Ramos (cell line): ENCODE measurements at regions not wholly inside any gene's neighbourhood (a gene's known extent, or its start where the extent isn't known, plus 50 kb on each side); places are given as distances from the start of the nearest gene placed in this dataset.
"Not testable (repeated sequence)": the region's sequence is repeated elsewhere in the genome, so short reads cannot be mapped to it uniquely, and the experiment has no call there.

Experiments used
- in situ Hi-C: fragments of 300-500 bp; cut with MboI; formaldehyde crosslinking; loops from one replicate; pipeline ENCODE4 v1.14.3; 2022; ENCODE audit warnings: low sequenced_read_pairs; ENCODE audit not compliant: unreplicated experiment

DNA sequence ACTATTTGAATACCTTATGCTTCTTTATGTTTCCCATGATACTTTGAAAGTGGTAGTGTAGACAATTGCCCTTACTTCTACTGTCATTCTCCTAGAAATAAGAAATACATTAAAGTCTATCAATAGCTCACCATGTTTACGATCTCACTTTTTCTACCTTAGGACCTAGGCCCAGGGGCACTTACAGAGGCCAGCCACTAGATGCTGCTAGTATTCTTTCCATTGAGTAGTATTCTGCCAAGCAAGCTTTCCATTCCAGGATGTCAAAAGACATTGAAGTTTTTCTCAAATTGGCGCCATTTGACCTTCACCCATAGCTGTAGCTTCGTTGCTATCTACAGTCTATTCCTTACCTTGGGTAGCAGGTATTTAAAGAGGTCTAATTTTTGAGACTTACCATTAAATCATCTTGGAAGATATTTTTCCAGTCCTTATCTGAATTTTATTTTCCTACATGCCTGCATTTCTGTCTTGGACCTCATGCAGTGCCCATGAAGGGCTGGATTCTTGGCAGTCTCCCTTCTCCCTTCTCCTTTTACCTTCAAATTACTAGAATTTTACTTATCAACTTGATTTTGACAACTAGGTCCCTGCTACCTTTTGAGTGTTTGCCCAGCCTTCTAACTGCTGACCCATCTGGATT is 246.0 kb upstream of the NUDT12 start:
- in situ Hi-C loops: no loop called here

DNA sequence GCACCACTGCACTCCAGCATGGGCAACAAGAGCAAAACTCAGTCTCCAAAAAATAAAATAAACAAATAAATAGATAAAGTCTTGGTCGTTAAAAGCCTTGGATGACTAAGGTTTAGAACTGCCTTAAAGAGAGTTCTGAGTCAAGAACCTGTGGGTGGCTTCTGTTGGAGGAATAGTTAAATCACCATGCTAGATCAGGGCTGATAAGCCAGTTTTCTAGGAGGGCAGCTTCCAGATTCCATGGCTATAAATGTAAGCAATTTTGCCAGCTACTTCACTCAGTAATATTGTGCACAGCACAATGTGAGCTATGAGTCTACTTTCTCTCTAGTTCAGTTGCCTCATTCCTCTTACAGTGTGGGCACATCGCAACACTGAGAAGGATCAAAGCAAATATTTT is 242.1 kb upstream of the NUDT12 start:
- in situ Hi-C loops: no loop called here

DNA sequence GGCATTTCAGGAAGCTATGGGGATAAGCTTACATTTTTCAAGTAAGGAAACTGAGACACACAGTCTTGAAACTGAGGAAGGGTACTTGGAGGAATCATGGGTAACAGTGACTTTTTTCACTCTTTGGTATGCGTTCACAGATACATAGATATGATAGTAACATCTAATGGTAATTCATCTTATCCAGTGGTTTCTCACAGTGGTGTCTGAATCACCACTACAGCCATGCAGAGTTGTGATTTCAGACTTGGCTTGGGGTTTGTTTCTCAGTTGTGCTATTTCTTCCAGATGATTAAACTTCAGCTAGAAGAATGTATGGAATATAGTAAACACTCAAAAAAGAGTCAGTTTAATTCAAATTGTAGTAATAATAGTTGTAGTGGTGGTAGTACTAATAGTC is 239.1 kb upstream of the NUDT12 start:
- in situ Hi-C loops: no loop called here

DNA sequence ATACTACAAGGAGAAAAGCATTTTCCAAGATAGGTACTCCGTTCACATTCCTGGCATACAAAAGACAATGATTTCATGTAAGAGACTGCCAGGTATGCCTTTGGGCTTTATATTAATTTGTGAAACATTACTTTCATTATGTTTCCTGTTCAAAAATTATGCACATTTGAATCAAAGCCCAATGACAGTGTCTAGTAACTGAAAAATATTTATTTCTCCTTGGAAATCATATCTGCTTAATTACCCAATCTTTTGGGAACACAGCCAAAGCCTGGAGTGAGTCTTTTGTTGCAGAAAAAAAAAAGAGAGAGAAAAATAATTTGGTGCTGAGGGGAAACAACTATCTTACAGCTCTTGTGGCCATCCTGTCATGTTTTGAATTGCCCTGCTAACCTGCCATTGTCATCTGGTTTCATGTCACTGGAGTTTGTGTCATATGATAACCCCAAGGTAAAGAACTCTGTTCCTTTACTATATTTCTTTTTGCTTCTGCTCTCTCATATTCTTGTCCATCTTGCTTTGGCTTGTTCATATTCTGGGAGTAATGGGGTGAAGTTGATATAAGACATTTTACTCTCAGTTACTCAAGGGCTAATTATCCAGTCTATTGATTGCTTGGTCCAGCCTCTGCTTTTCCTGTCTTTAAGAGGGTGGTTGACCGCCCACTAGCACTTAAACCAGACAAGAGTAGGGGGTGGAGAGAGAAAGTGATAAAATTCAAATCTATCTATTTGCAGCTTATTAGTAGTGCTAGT is 238.3 kb upstream of the NUDT12 start:
- in situ Hi-C loops: no loop called here

DNA sequence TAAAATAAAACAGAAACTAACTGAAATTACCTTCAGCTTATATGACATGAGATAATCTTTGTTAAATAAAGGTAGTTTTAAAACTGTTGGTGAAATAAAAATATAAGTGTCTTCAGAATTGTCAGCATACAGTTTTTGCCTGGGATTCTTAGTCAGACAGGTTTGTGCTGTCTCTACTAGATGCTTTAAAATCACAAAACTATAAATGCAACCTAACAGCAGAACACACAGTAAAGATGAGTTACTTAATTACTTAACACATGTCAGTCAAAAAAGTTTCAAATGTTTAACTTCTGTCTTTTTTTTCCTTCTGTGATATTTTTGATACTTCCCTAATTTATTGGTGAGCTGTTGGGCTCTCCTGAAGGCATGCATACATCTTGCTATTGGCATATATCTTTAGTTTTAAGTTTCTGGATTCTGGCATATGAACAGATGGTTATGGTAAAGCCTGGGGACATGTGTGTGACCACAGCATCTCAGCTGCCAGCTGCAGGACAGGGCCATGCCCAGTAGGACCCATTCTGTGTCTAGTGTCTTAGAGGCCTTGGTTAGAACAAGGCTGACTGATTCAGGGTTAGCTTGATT is 231.1 kb upstream of the NUDT12 start:
- in situ Hi-C loops: no loop called here

DNA sequence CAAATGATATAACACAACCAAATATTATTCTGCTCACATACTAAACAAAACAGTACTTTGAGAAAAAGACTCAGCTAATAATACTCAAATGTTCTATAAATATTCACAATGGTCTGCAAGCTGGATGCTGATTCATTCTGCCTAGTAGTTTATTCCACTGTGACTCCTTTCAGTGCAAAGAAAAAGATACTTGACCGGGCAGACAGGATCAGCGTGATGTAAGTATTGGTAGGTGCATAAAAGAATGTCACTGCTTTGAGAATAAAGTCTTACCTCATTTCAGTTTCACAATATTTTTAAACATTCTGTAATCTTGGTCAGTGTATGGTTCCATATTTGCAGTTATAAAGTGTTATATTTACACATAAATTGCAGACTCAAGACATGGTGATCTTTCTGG is 223.0 kb upstream of the NUDT12 start:
- in situ Hi-C loops: no loop called here

DNA sequence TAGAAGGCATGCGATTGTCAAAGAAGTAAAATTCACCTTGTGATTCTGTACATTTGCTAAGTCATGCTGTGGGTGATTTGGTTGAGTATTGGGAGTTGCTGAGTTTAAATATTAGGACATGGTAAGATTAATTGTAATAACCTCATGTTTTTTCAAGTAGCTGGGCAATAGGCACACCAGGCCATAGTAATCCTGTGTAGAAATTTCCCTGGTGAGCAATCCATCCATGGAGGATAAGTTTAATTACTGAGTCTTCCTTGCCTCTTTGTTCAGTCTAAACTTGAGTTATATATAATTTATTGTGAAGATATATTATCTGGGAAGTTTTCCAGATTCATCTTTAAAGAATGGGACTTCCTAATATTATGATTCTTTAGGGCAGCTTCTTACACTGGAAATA is 221.1 kb upstream of the NUDT12 start:
- in situ Hi-C loops: no loop called here

DNA sequence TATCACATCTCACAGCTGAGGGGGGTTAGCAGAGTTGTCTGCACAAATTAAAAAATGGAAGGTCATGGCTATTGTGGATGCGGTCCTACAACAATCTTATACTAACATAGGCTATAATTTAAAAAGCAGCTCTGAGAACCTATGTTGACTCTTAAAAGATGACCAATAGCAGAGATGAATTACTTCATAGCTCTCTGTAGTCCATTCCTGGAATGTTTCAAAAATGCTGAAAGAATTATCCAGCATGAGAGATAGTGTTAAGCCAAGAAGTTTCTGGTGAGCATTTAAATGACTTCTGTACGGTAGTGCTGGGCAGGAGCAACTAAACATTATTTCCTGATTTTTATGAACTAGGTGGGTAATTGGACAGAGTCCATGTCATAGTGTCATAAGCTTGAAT is 218.2 kb upstream of the NUDT12 start:
- in situ Hi-C loops: no loop called here

DNA sequence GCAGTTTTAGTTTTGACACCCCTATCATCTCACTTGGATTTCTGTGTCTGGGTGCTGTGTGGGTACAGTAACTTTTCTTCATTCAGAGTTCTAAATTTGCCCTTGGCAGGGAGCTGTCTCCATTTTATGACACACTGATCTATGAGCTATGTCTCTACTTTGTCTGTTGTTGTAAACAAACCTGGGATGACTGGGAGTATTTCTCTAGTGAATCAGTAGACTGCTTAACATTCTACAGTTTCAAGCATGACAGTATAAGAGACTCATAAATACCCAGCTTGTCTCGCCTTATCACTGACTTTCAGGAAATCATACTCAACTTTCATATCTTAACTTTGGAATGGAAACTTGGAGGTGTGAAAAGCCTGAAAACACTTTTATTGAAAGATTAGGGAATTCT is 212.1 kb upstream of the NUDT12 start:
- in situ Hi-C loops: no loop called here

DNA sequence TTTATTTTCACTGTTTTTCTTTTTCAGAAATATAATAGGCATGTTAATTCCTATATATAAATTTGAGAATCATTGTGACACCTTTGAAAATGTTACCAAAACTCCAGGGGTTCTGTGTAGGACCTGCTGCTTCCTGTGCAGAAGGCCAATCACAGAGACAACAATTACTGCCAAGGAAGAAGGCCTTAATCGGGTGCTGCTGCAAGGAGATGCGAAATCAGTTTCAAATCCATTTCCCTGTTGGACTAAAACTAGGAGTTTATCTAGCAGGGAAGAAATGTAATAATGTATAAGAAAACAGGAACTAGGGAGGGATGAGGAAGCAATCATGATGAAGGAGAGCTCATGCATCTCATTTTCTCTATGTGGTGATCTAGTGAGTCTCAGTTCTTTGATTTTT is 209.7 kb upstream of the NUDT12 start:
- in situ Hi-C loops: no loop called here

DNA sequence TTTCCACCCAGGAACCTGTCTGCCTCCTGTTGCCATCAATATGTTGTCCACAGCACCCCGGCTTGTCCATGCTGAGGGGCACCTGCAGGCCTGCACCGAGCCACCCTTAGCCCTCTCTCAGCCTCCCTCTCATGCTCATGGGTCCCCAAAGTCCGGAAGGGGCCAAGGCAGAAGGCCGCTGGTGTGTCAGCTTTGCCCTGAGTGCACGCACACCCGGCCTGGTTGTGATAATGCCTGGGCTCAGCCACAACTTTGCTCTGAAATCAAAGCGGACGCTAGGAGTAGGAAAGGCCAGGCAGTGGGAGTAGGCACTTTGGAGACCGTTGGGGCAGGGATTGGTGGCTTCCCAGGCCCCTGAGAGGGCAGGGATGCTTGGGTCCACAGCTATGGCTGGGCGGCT is 201.8 kb upstream of the NUDT12 start:
- in situ Hi-C loops: no loop called here

DNA sequence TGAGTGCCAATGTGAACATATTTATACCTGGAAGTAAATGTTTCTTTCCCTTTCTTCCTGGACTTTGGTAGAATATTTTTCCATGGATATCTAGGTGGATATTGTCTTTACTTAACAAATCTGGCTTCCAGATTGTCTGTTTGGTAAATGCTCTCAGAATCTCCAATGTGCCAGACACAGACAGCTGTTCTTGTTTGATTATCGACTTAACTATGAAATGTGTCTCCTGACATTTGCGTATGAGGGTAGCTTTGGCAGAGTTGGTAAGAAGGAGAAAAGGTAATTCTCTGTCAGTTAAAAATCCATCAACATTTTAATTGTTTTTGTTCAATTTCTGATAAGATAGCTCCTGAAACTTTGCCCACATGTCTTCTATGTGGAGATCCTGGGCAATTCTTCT is 196.4 kb upstream of the NUDT12 start:
- in situ Hi-C loops: no loop called here

DNA sequence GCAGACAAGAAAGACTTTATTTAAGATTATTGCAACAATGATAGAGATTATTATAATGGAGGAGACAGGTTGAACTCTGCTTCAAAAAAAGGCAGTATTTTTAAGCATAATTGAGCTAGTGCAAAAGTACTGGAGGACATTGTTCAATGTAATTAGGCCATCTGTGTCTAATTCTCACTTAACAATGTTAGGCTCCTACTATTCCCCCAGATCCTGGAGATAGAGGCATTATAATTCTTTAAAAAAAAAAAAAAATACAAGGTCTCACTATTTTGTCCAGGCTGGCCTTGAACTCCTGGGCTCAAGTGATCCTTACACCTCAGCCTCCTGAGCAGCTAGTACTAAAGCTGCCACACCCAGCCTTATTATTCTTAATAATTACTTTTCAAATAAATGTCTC is 193.4 kb upstream of the NUDT12 start:
- in situ Hi-C loops: no loop called here

DNA sequence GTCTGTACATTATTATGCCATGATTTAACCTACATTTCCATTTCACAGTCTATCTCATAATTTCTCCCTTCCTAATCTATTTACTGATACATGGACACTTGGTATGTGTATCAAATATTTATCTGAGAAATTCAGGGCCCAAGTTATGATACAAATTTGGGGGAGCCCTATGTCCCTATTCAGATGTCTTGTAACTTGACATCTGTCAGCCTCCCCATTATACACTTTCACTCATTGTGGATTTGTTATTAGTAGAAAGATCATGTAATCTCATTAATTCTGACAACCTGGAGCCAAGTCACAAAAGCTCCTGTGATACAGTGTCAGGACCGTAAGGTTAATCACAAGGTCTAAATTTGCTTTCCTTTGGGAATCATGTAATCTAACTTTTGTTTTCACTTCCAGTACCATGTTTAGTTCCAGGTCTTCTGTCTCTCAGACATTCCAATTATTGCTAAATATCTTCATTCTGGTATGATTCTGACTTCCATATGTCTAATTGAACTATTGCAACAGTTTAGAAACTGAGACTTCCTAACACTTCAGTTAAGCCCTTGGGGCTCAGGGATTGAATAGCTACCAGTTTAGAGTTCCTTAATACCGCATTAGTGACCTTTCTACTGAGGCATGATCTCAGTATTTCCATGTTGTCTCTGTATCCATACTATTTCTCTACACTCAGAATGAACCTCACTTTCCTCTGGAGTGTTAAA is 182.9 kb upstream of the NUDT12 start:
- in situ Hi-C loops: no loop called here

DNA sequence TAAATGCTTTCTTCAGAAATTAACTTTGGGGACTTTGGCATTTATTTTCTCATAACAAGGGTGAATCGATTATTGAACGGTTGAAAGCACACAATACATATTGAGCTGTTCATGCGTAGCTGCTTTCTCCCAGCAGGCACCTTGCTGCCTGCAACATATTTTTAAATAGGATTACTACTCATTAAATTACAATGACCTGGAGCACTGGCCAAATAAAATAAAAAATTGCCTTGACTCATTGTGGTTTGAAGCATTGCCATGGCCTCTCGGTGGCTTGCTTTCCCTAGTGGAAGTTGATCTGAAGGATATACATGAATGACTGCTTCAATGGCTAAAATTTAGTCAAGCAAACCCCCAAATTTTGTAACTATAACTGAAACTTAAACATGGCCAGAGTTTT is 181.6 kb upstream of the NUDT12 start:
- in situ Hi-C loops: no loop called here

DNA sequence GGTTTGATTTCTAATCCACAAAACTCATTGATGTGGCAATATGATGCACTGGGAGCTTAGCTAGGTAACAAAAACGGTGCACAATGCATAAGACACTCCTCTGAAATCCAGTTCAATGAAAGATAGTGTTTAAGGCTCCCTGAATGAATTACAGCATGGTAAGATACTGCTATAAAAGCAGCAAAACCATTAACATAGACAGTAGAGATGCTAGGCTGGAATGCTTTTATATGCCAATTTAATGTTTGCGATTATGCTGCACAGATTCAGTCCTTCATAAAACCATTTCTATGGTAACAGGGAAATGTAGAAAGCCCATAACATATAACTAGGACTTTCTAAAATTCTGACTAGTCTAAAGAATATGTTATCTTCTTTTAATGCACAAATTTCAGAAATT is 180.8 kb upstream of the NUDT12 start:
- in situ Hi-C loops: no loop called here

DNA sequence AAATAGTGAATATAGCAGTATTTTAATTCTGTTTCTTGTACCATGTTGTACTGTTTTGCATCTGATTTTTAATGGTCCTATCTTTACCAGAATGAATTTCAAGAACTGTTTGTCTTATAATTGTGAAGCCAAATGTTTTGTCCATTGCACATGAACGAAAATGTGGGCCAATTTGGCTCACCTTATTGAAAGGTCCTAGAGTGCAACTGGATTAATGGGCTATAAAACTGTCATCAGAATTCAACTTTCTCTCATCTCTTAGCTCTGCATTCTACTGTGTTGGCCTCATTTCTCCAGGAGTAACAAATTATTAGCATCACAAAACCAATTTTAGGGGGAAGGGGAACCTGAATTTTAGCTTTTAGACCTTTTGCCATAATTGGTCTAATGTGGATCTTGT is 179.4 kb upstream of the NUDT12 start:
- in situ Hi-C loops: no loop called here

DNA sequence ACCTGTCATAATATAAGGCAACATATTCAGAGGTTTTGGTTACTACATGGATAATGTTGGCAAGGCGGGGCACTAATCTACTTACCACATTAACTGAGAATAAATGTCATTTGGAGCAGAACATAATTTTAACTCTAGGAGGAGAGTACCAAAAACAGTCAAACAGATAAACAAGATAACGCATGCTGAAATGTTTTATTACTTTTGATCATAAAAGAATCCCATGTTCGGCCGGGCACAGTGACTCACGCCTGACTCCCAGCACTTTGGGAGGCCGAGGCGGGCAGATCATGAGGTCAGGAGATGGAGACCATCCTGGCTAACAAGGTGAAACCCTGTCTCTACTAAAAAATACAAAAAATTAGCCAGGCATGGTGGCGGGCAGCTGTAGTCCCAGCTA is 173.8 kb upstream of the NUDT12 start:
- in situ Hi-C loops: not testable (repeated sequence)

DNA sequence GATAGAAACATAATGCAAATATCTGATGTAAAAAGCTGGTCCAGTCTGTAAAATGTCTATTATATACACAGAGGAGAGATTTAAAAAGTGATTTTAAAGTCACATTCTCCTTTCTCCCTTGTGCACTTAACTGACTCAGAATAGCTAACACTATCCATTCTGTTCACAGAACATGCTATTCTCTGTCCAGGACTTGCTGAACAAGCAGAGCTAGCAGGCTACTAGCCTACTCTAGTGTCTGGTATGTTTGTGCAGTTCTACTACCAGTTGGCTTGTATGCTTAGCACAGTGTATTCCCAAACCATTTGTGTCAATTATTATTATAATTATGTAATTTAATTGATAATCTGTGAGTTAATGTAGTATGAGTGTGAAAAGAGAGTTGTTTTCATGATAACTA is 161.7 kb upstream of the NUDT12 start:
- in situ Hi-C loops: no loop called here

DNA sequence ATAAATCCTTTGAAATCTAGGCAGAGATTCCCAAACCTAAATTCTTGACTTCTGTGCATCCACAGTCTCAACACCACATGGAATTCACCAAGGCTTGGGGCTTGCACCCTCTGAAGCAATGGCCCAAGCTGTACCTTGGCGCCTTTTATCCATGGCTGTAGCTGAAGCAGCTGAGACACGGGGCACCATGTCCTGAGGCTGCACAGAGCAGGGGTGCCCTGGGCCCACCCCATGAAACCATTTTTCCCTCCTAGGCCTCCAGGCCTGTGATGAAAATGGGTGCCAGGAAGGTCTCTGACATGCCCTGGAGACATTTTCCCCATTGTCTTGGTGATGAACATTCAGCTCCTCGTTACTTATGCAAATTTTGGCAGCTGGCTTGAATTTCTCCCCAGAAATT is 158.6 kb upstream of the NUDT12 start:
- in situ Hi-C loops: no loop called here

DNA sequence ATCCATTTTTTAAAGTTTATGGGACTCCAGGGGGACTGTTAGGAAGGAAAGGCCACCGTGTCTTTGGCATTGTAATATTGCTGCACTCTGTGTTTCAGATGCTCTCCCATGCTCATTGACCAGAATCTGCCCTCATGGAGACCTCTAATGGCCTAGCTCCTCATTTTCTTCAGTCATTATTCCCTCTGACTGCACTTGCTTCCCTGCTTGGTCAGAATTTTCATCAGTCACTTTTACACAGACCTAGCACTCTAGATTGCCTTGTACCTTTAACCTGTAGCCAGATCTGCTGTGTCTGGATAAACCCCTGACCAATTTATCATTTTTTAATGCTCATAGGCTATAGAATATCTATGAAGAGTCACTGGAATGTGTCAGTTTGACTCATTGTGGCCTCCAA is 155.5 kb upstream of the NUDT12 start:
- in situ Hi-C loops: no loop called here
